SK-N-SH (cell line): ENCODE measurements at regions not wholly inside any gene's neighbourhood (a gene's known extent, or its start where the extent isn't known, plus 50 kb on each side); places are given as distances from the start of the nearest gene placed in this dataset.

ENCODE experiments used
- CTCF ChIA-PET: fragments of 300-600, 350-600 bp; formaldehyde crosslinking; extraction: SDS; loops from one replicate; lab custom pipeline; 2021; lab: Yijun Ruan, JAX
- POLR2A ChIA-PET: fragments of 350-600 bp; sonication (Branson Sonifier 250); formaldehyde crosslinking; extraction: SDS; loops from one replicate; lab custom pipeline; 2020; ENCODE audit warnings: antibody characterized with exemption, inconsistent platforms; lab: Yijun Ruan, JAX
- DNase-seq: peaks from one replicate; pipeline ENCODE4 v3.0.0; 2012
- H2AFZ ChIP-seq: fragments of 200-600 bp; sonication (generic); 2 replicates; pipeline ENCODE4 v1.8.1; 2016; ENCODE audit warnings: antibody characterized with exemption, mild to moderate bottlenecking, low read depth
- H3F3A ChIP-seq: fragments of 200-600 bp; sonication (generic); replicated peaks from 2 replicates; pipeline ENCODE3; 2016; ENCODE audit warnings: antibody characterized with exemption, mild to moderate bottlenecking; ENCODE audit not compliant: insufficient read depth
- H3K27ac ChIP-seq, 2 experiments: fragments of 200-500 bp in 1 of 2; fragments of 200-600 bp in 1 of 2; sonication (Bioruptor generic) in 1 of 2; sonication (generic), shearing (Covaris generic) in 1 of 2; 2 replicates each; pipeline versions ENCODE4 v1.5.1 to v1.6.1; 2014 to 2016; ENCODE audit warnings: low read depth in 2 of 2, inconsistent platforms in 1 of 2, low read length in 1 of 2, mild to moderate bottlenecking in 1 of 2, mixed read lengths in 1 of 2
- H3K27me3 ChIP-seq: fragments of 200-600 bp; sonication (generic), shearing (Covaris generic); 2 replicates; pipeline ENCODE4 v1.6.1; 2016; ENCODE audit warnings: mixed run types; ENCODE audit not compliant: insufficient read depth
- H3K36me3 ChIP-seq, 2 experiments: fragments of 200-500 bp in 1 of 2; fragments of 200-600 bp in 1 of 2; sonication (Bioruptor generic) in 1 of 2; sonication (generic) in 1 of 2; replicated peaks in 1 of 2; 2 replicates each; pipeline versions ENCODE3 to v1.5.1; 2014 to 2016; ENCODE audit warnings: low read length in 1 of 2, mild to moderate bottlenecking in 1 of 2; ENCODE audit not compliant: insufficient read depth in 2 of 2, control insufficient read depth in 1 of 2
- H3K4me1 ChIP-seq, 2 experiments: fragments of 200-500 bp in 1 of 2; fragments of 200-600 bp in 1 of 2; sonication (Bioruptor generic) in 1 of 2; sonication (generic), shearing (Covaris generic) in 1 of 2; 2 replicates each; pipeline versions ENCODE4 v1.5.1 to v1.6.1; 2014 to 2016; ENCODE audit warnings: low read depth in 1 of 2, low read length in 1 of 2, mixed run types in 1 of 2; ENCODE audit not compliant: insufficient read depth in 2 of 2, control insufficient read depth in 1 of 2
- H3K4me2 ChIP-seq: fragments of 200-600 bp; sonication (generic), shearing (Covaris generic); 2 replicates; pipeline ENCODE4 v1.6.1; 2017; ENCODE audit warnings: mixed run types
- H3K4me3 ChIP-seq, 2 experiments: fragments of 200-500 bp in 1 of 2; fragments of 200-600 bp in 1 of 2; sonication (Bioruptor generic) in 1 of 2; sonication (generic), shearing (Covaris generic) in 1 of 2; 2 replicates each; pipeline versions ENCODE4 v1.5.1 to v1.8.1; 2014 to 2016; ENCODE audit warnings: low read depth in 2 of 2, inconsistent platforms in 1 of 2, low read length in 1 of 2, mild to moderate bottlenecking in 1 of 2, mixed read lengths in 1 of 2, moderate library complexity in 1 of 2
- H3K79me2 ChIP-seq: fragments of 200-600 bp; sonication (generic); 2 replicates; pipeline ENCODE4 v1.8.1; 2017; ENCODE audit warnings: mild to moderate bottlenecking; ENCODE audit not compliant: insufficient read depth
- H3K9ac ChIP-seq: fragments of 200-600 bp; sonication (generic); 2 replicates; pipeline ENCODE4 v1.6.1; 2017; ENCODE audit warnings: mixed run types
- H3K9me2 ChIP-seq: fragments of 200-600 bp; sonication (generic); 2 replicates; pipeline ENCODE4 v1.6.1; 2017; ENCODE audit warnings: mixed run types
- H3K9me3 ChIP-seq: fragments of 200-600 bp; sonication (generic); 2 replicates; pipeline ENCODE4 v1.6.1; 2017; ENCODE audit warnings: mixed run types, mild to moderate bottlenecking, moderate library complexity
- H4K20me1 ChIP-seq: fragments of 200-600 bp; sonication (generic); 2 replicates; pipeline ENCODE4 v1.6.1; 2017; ENCODE audit warnings: mild to moderate bottlenecking, mixed run types; ENCODE audit not compliant: insufficient read depth
- CHD2 ChIP-seq: fragments of 150-350 bp; IDR thresholded peaks from 2 replicates; pipeline ENCODE4 v1.6.1; 2018; ENCODE audit warnings: low read length; ENCODE audit not compliant: partially characterized antibody
- ELF1 ChIP-seq: IDR thresholded peaks from 2 replicates; pipeline ENCODE4 v1.4.0; 2012
- EP300 ChIP-seq, 2 experiments: IDR thresholded peaks; 2 replicates each; pipeline versions ENCODE4 v1.4.0 to v1.6.1; 2012; ENCODE audit warnings: borderline replicate concordance in 1 of 2, low read depth in 1 of 2, low read length in 1 of 2
- IRF3 ChIP-seq: fragments of 150-350 bp; IDR thresholded peaks from 2 replicates; pipeline ENCODE4 v1.6.1; 2016; ENCODE audit warnings: mild to moderate bottlenecking, low read depth, low read length
- MXI1 ChIP-seq: IDR thresholded peaks from 2 replicates; pipeline ENCODE4 v1.6.1; 2012; ENCODE audit warnings: mild to moderate bottlenecking, low read depth, low read length, improper control_type of control experiment
- NFIC ChIP-seq: IDR thresholded peaks from 2 replicates; pipeline ENCODE4 v1.4.0; 2012; ENCODE audit warnings: borderline replicate concordance
- PBX3 ChIP-seq: IDR thresholded peaks from 2 replicates; pipeline ENCODE4; 2012
- REST ChIP-seq: IDR thresholded peaks from 2 replicates; pipeline ENCODE4 v1.6.1; 2012; ENCODE audit warnings: mild to moderate bottlenecking, low read depth, low read length, moderate library complexity
- SMC3 ChIP-seq: IDR thresholded peaks from 2 replicates; pipeline ENCODE4 v1.6.1; 2012; ENCODE audit warnings: low read depth, low read length, improper control_type of control experiment
- ZBTB33 ChIP-seq: IDR thresholded peaks from 2 replicates; pipeline ENCODE4 v1.4.0; 2012; ENCODE audit warnings: low read depth, borderline replicate concordance
- WGBS: methylation state at CpG from one replicate; pipeline ENCODE4 v1.1.6; 2017; ENCODE audit warnings: low lambda C conversion rate; 5-methylcytosine and 5-hydroxymethylcytosine counted together

- Histone ChIP-seq H3K36me3 (no peaks in the 10 kb centered on the region), H3K9me2 (no peaks in the 10 kb centered on the region), H2AFZ (no peak overlapping the region), H3F3A (no peaks in the 10 kb centered on the region), H3K27ac (no peak overlapping the region), H3K27me3 (no peaks in the 10 kb centered on the region), H4K20me1 (no peaks in the 10 kb centered on the region), H3K4me3 (no peak overlapping the region), H3K9me3 (no peaks in the 10 kb centered on the region), H3K79me2 (no peaks in the 10 kb centered on the region), H3K4me1 (no peaks in the 10 kb centered on the region; a peak in 1 of 4 replicates), H3K9ac (no peak overlapping the region), H3K4me2 (no peak overlapping the region)
- POLR2A ChIA-PET: no interaction called here
- CTCF ChIA-PET: interaction anchor here (1.0 to 2.6 kb wide), 7 partner anchors 9 to 836 kb away, joined by 3 to 14 read pairs (median 4); no protein-coding TSS in a partner anchor
- no peak for TF ChIP-seq EP300 (IDR thresholded peaks at IDR 0.05; ENCODE audit: borderline replicate concordance in 1 of 2, low read depth in 1 of 2, low read length in 1 of 2)
- no peak for TF ChIP-seq IRF3
- no peak for TF ChIP-seq MXI1
- no peak for TF ChIP-seq ZBTB33
- no peak for TF ChIP-seq ELF1
- TF ChIP-seq PBX3: no peak
- no peak for TF ChIP-seq CHD2
- no peak for TF ChIP-seq NFIC
- TF ChIP-seq SMC3: no peak
- TF ChIP-seq REST: no peak
- WGBS: 69% methylated on average over 7 of the region's 18 CpGs
- no peak for DNase-seq
Observed at GRCh38 chr15:77901251-77901881, 176.1 kb downstream of the TBC1D2B start.
